ENCODE measurements at regions not wholly inside any gene's neighbourhood (a gene's known extent, or its start where the extent isn't known, plus 50 kb on each side); places are given as distances from the start of the nearest gene placed in this dataset.

- TF ChIP-seq, protein P1, sequence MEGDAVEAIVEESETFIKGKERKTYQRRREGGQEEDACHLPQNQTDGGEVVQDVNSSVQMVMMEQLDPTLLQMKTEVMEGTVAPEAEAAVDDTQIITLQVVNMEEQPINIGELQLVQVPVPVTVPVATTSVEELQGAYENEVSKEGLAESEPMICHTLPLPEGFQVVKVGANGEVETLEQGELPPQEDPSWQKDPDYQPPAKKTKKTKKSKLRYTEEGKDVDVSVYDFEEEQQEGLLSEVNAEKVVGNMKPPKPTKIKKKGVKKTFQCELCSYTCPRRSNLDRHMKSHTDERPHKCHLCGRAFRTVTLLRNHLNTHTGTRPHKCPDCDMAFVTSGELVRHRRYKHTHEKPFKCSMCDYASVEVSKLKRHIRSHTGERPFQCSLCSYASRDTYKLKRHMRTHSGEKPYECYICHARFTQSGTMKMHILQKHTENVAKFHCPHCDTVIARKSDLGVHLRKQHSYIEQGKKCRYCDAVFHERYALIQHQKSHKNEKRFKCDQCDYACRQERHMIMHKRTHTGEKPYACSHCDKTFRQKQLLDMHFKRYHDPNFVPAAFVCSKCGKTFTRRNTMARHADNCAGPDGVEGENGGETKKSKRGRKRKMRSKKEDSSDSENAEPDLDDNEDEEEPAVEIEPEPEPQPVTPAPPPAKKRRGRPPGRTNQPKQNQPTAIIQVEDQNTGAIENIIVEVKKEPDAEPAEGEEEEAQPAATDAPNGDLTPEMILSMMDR (IDR thresholded peaks at IDR 0.05) = no peak
- no peak for TF ChIP-seq POLR2A (IDR thresholded peaks at IDR 0.05)
These were observed 59.1 kb downstream of the NOG start for GRCh38 chr17:56652628-56653027.

Measured in body of pancreas (tissue), 4 donors.